ENCODE measurements at regions not wholly inside any gene's neighbourhood (a gene's known extent, or its start where the extent isn't known, plus 50 kb on each side); places are given as distances from the start of the nearest gene placed in this dataset.

DNA sequence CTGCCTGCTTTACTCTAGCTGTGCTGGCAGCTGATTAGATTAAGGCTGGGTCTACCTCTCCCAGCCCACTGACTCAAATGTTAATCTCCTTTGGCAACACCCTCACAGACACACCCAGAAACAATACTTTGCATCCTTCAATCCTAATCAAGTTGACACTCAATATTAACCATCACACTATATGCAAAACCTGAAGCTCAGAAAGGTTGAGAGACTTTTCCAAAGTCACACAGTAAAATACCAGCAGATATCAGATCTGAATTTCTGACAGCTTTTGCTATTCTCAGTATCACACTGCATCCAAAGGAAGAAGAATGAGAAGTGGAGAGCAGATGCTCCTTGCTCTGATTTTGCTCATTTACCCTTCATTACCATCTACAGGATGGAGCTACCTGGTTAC, 114.9 kb upstream of the RANBP3L start:
- TF ChIP-seq, protein P1, sequence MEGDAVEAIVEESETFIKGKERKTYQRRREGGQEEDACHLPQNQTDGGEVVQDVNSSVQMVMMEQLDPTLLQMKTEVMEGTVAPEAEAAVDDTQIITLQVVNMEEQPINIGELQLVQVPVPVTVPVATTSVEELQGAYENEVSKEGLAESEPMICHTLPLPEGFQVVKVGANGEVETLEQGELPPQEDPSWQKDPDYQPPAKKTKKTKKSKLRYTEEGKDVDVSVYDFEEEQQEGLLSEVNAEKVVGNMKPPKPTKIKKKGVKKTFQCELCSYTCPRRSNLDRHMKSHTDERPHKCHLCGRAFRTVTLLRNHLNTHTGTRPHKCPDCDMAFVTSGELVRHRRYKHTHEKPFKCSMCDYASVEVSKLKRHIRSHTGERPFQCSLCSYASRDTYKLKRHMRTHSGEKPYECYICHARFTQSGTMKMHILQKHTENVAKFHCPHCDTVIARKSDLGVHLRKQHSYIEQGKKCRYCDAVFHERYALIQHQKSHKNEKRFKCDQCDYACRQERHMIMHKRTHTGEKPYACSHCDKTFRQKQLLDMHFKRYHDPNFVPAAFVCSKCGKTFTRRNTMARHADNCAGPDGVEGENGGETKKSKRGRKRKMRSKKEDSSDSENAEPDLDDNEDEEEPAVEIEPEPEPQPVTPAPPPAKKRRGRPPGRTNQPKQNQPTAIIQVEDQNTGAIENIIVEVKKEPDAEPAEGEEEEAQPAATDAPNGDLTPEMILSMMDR (IDR thresholded peaks at IDR 0.05; ENCODE audit: borderline replicate concordance, extremely low read depth, low read length, poor library complexity, severe bottlenecking) = no peak
- TF ChIP-seq EZH2 (IDR thresholded peaks at IDR 0.05; ENCODE audit: borderline replicate concordance, low read depth, low read length, severe bottlenecking) = no peak
- ATAC-seq (ENCODE audit: insufficient read depth, low read depth) (no peak), DNase-seq (no peak)
- Histone ChIP-seq H3K9me3 (ENCODE audit: insufficient read depth, low read length, severe bottlenecking) (no peaks in the 10 kb centered on the region), H3K27me3 (ENCODE audit: insufficient read depth, low read length, poor library complexity) (no peaks in the 10 kb centered on the region), H2AFZ (ENCODE audit: low read depth, low read length) (no peak overlapping the region), H3K36me3 (ENCODE audit: insufficient read depth, low read length) (no peaks in the 10 kb centered on the region), H3K27ac (ENCODE audit: low read length) (no peak overlapping the region), H4K20me1 (ENCODE audit: insufficient read depth, low read length) (no peaks in the 10 kb centered on the region), H3K4me2 (ENCODE audit: insufficient read depth, low read length) (no peak overlapping the region), H3K9ac (ENCODE audit: low read depth, low read length) (no peak overlapping the region), H3K4me3 (ENCODE audit: low read depth in 1 of 2, low read length in 2 of 2) (no peak overlapping the region), H3K79me2 (ENCODE audit: insufficient read depth, low read length) (no peaks in the 10 kb centered on the region), H3K4me1 (ENCODE audit: insufficient read depth, low read length) (no peaks in the 10 kb centered on the region)

DNA sequence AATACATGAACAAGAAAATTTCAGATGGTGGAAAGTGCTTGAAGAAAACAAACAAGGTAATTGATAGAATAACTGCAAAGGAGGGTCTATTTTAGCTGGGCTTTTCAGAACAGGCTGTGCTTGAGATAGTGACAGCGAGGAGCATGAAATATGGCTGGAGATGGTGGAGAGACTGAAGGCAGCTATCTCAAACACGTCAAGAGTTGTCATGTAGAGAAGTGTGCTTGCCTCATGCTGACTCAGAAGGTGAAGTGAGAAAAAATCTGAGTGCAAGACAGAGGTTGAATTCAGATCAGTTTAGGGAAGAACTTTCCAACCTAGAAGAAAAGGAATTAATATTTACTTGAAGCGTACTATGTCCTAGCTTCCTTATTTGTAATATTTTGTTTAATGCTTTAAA, 115.5 kb upstream of the RANBP3L start:
- H3K4me3 ChIP-seq (ENCODE audit: low read depth in 1 of 2, low read length in 2 of 2) = no peak overlapping the region
- no peaks in the 10 kb centered on the region for H4K20me1 ChIP-seq (ENCODE audit: insufficient read depth, low read length)
- H3K9me3 ChIP-seq (ENCODE audit: insufficient read depth, low read length, severe bottlenecking) = no peaks in the 10 kb centered on the region
- ATAC-seq (ENCODE audit: insufficient read depth, low read depth) (no peak), DNase-seq (no peak)
- TF ChIP-seq, protein P1 (IDR thresholded peaks at IDR 0.05; ENCODE audit: borderline replicate concordance, extremely low read depth, low read length, poor library complexity, severe bottlenecking) = no peak
- no peak for TF ChIP-seq EZH2 (IDR thresholded peaks at IDR 0.05; ENCODE audit: borderline replicate concordance, low read depth, low read length, severe bottlenecking)
- H3K27ac ChIP-seq (ENCODE audit: low read length) = no peak overlapping the region
- H3K4me2 ChIP-seq (ENCODE audit: insufficient read depth, low read length) = no peak overlapping the region
- H3K27me3 ChIP-seq (ENCODE audit: insufficient read depth, low read length, poor library complexity) = peaks cover 3% of the 10 kb centered on the region
- no peaks in the 10 kb centered on the region for H3K4me1 ChIP-seq (ENCODE audit: insufficient read depth, low read length)
- no peaks in the 10 kb centered on the region for H3K79me2 ChIP-seq (ENCODE audit: insufficient read depth, low read length)
- no peak overlapping the region for H3K9ac ChIP-seq (ENCODE audit: low read depth, low read length)
- no peak overlapping the region for H2AFZ ChIP-seq (ENCODE audit: low read depth, low read length)
- no peaks in the 10 kb centered on the region for H3K36me3 ChIP-seq (ENCODE audit: insufficient read depth, low read length)

DNA sequence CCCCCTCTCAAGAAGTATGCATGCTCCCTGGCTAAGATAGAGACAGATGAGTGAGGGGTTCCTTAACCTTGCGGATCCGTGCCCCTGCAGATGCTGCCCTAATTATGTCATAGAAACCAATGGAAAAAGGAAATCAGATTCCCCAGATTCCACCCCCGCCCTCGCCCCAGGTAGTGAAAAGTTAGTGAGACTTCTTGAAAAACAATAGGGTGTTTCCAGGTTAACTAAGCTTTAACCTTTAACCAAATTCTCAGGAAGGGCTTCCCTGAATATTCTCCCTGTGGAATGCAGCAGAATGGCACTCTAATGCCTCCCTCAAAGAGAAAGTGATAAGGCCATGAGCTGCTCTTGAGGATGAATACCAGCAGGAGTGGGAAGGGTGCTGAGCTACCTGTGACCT, 116.0 kb upstream of the RANBP3L start:
- Histone ChIP-seq H3K4me1 (ENCODE audit: insufficient read depth, low read length) (no peaks in the 10 kb centered on the region), H3K9ac (ENCODE audit: low read depth, low read length) (no peak overlapping the region), H2AFZ (ENCODE audit: low read depth, low read length) (no peak overlapping the region), H3K4me2 (ENCODE audit: insufficient read depth, low read length) (no peak overlapping the region), H4K20me1 (ENCODE audit: insufficient read depth, low read length) (no peaks in the 10 kb centered on the region), H3K27me3 (ENCODE audit: insufficient read depth, low read length, poor library complexity) (peaks cover 5% of the 10 kb centered on the region), H3K27ac (ENCODE audit: low read length) (no peak overlapping the region), H3K36me3 (ENCODE audit: insufficient read depth, low read length) (no peaks in the 10 kb centered on the region), H3K9me3 (ENCODE audit: insufficient read depth, low read length, severe bottlenecking) (no peaks in the 10 kb centered on the region), H3K4me3 (ENCODE audit: low read depth in 1 of 2, low read length in 2 of 2) (no peak overlapping the region), H3K79me2 (ENCODE audit: insufficient read depth, low read length) (no peaks in the 10 kb centered on the region)
- TF ChIP-seq, protein P1 (IDR thresholded peaks at IDR 0.05; ENCODE audit: borderline replicate concordance, extremely low read depth, low read length, poor library complexity, severe bottlenecking) = no peak
- TF ChIP-seq EZH2 (IDR thresholded peaks at IDR 0.05; ENCODE audit: borderline replicate concordance, low read depth, low read length, severe bottlenecking) = no peak
- no peak for DNase-seq
- no peak for ATAC-seq (ENCODE audit: insufficient read depth, low read depth)
